ENCODE measurements at regions not wholly inside any gene's neighbourhood (a gene's known extent, or its start where the extent isn't known, plus 50 kb on each side); places are given as distances from the start of the nearest gene placed in this dataset.

GRCh38 chr20:19823971-19824370 is 65.9 kb downstream of the RIN2 start:
- Mint-ChIP-seq H3K4me3 (no peak overlapping the region), H3K9me3 (no peaks in the 10 kb centered on the region), H3K4me1 (peaks cover 6% of the 10 kb centered on the region), H3K36me3 (ENCODE audit: low read depth) (no peaks in the 10 kb centered on the region), H3K27ac (no peak overlapping the region), H3K27me3 (ENCODE audit: insufficient read depth, low read depth, poor library complexity) (peaks cover 6% of the 10 kb centered on the region)
- Histone ChIP-seq H3K79me2 (replicated peaks; ENCODE audit: insufficient read depth) (no peaks in the 10 kb centered on the region), H3K27ac (ENCODE audit: low read depth) (no peak overlapping the region), H3K27me3 (ENCODE audit: insufficient read depth) (no peaks in the 10 kb centered on the region), H3K4me1 (ENCODE audit: insufficient read depth) (no peaks in the 10 kb centered on the region), H3K36me3 (ENCODE audit: insufficient read depth) (no peaks in the 10 kb centered on the region), H3K4me3 (no peak overlapping the region), H3K9me2 (ENCODE audit: insufficient read depth) (0 out of 2 replicates have a peak, but pooled peaks cover 3% of the 10 kb centered on the region), H3F3A (replicated peaks; ENCODE audit: low read depth) (no peaks in the 10 kb centered on the region), H3K4me2 (no peak overlapping the region), H2AFZ (no peak overlapping the region; the same call in 1 of the 2 replicates), H4K20me1 (replicated peaks; ENCODE audit: insufficient read depth) (no peaks in the 10 kb centered on the region)
- peak; percentile 52; the same call in 2 of the 3 replicates for ATAC-seq
- TF ChIP-seq ETS1 (IDR thresholded peaks at IDR 0.05): no peak
- TF ChIP-seq, protein P1, sequence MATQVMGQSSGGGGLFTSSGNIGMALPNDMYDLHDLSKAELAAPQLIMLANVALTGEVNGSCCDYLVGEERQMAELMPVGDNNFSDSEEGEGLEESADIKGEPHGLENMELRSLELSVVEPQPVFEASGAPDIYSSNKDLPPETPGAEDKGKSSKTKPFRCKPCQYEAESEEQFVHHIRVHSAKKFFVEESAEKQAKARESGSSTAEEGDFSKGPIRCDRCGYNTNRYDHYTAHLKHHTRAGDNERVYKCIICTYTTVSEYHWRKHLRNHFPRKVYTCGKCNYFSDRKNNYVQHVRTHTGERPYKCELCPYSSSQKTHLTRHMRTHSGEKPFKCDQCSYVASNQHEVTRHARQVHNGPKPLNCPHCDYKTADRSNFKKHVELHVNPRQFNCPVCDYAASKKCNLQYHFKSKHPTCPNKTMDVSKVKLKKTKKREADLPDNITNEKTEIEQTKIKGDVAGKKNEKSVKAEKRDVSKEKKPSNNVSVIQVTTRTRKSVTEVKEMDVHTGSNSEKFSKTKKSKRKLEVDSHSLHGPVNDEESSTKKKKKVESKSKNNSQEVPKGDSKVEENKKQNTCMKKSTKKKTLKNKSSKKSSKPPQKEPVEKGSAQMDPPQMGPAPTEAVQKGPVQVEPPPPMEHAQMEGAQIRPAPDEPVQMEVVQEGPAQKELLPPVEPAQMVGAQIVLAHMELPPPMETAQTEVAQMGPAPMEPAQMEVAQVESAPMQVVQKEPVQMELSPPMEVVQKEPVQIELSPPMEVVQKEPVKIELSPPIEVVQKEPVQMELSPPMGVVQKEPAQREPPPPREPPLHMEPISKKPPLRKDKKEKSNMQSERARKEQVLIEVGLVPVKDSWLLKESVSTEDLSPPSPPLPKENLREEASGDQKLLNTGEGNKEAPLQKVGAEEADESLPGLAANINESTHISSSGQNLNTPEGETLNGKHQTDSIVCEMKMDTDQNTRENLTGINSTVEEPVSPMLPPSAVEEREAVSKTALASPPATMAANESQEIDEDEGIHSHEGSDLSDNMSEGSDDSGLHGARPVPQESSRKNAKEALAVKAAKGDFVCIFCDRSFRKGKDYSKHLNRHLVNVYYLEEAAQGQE (IDR thresholded peaks at IDR 0.05; ENCODE audit: unreplicated experiment): no peak
- TF ChIP-seq EZH2 (IDR thresholded peaks at IDR 0.05; ENCODE audit: low read depth, unreplicated experiment): no peak
- no peak for TF ChIP-seq CREB1 (CRISPR knock-in tag; IDR thresholded peaks at IDR 0.05; ENCODE audit: low read depth)
- TF ChIP-seq STAT1 (IDR thresholded peaks at IDR 0.05; ENCODE audit: unreplicated experiment): no peak
- TF ChIP-seq EZH2phosphoT487 (IDR thresholded peaks at IDR 0.05; ENCODE audit: unreplicated experiment): no peak
- no peak for TF ChIP-seq ZNF114 (CRISPR knock-in tag; IDR thresholded peaks at IDR 0.05)
- TF ChIP-seq NANOG (IDR thresholded peaks at IDR 0.05; ENCODE audit: borderline replicate concordance): no peak
- no peak for TF ChIP-seq ZNF331 (CRISPR knock-in tag; IDR thresholded peaks at IDR 0.05; ENCODE audit: low read depth)
- TF ChIP-seq JUNB (IDR thresholded peaks at IDR 0.05; ENCODE audit: unreplicated experiment): no peak
- no peak for TF ChIP-seq CTCF (conservative IDR thresholded peaks at IDR 0.05; ENCODE audit: low read depth in 2 of 2)
- no peak for TF ChIP-seq POLR2AphosphoS5 (IDR thresholded peaks at IDR 0.05; ENCODE audit: low read depth)
- TF ChIP-seq, protein P2, sequence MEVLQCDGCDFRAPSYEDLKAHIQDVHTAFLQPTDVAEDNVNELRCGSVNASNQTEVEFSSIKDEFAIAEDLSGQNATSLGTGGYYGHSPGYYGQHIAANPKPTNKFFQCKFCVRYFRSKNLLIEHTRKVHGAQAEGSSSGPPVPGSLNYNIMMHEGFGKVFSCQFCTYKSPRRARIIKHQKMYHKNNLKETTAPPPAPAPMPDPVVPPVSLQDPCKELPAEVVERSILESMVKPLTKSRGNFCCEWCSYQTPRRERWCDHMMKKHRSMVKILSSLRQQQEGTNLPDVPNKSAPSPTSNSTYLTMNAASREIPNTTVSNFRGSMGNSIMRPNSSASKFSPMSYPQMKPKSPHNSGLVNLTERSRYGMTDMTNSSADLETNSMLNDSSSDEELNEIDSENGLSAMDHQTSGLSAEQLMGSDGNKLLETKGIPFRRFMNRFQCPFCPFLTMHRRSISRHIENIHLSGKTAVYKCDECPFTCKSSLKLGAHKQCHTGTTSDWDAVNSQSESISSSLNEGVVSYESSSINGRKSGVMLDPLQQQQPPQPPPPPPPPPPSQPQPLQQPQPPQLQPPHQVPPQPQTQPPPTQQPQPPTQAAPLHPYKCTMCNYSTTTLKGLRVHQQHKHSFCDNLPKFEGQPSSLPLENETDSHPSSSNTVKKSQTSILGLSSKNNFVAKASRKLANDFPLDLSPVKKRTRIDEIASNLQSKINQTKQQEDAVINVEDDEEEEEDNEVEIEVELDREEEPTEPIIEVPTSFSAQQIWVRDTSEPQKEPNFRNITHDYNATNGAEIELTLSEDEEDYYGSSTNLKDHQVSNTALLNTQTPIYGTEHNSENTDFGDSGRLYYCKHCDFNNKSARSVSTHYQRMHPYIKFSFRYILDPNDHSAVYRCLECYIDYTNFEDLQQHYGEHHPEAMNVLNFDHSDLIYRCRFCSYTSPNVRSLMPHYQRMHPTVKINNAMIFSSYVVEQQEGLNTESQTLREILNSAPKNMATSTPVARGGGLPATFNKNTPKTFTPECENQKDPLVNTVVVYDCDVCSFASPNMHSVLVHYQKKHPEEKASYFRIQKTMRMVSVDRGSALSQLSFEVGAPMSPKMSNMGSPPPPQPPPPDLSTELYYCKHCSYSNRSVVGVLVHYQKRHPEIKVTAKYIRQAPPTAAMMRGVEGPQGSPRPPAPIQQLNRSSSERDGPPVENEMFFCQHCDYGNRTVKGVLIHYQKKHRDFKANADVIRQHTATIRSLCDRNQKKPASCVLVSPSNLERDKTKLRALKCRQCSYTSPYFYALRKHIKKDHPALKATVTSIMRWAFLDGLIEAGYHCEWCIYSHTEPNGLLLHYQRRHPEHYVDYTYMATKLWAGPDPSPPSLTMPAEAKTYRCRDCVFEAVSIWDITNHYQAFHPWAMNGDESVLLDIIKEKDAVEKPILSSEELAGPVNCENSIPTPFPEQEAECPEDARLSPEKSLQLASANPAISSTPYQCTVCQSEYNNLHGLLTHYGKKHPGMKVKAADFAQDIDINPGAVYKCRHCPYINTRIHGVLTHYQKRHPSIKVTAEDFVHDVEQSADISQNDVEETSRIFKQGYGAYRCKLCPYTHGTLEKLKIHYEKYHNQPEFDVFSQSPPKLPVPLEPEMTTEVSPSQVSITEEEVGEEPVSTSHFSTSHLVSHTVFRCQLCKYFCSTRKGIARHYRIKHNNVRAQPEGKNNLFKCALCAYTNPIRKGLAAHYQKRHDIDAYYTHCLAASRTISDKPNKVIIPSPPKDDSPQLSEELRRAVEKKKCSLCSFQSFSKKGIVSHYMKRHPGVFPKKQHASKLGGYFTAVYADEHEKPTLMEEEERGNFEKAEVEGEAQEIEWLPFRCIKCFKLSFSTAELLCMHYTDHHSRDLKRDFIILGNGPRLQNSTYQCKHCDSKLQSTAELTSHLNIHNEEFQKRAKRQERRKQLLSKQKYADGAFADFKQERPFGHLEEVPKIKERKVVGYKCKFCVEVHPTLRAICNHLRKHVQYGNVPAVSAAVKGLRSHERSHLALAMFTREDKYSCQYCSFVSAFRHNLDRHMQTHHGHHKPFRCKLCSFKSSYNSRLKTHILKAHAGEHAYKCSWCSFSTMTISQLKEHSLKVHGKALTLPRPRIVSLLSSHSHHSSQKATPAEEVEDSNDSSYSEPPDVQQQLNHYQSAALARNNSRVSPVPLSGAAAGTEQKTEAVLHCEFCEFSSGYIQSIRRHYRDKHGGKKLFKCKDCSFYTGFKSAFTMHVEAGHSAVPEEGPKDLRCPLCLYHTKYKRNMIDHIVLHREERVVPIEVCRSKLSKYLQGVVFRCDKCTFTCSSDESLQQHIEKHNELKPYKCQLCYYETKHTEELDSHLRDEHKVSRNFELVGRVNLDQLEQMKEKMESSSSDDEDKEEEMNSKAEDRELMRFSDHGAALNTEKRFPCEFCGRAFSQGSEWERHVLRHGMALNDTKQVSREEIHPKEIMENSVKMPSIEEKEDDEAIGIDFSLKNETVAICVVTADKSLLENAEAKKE (CRISPR knock-in tag; IDR thresholded peaks at IDR 0.05): no peak
- peak; percentile 9 for DNase-seq (ENCODE audit: low spot score)

All from GM23338 (cell line).